A549 (cell line): ENCODE measurements at regions not wholly inside any gene's neighbourhood (a gene's known extent, or its start where the extent isn't known, plus 50 kb on each side); places are given as distances from the start of the nearest gene placed in this dataset.
"Not testable (repeated sequence)": the region's sequence is repeated elsewhere in the genome, so short reads cannot be mapped to it uniquely, and the experiment has no call there.

Experiments used
- ATAC-seq, 2 experiments: fragments of 200-7000 bp in 1 of 2; fragments of >200 bp in 1 of 2; cut with Nextera tagmentation in 1 of 2; cut with Tn5 transposase in 1 of 2; 3 replicates each; pipeline versions ENCODE4 v1.8.0 to v1.9.1; 2018 to 2020; ENCODE audit warnings: mild to moderate bottlenecking in 1 of 2, moderate library complexity in 1 of 2
- CTCF ChIA-PET: fragments of 300-600 bp; sonication (Branson Sonifier 250); formaldehyde crosslinking; extraction: SDS; loops from one replicate; lab custom pipeline; 2021; ENCODE audit warnings: antibody characterized with exemption, inconsistent platforms; lab: Yijun Ruan, JAX
- POLR2A ChIA-PET: fragments of 350-600 bp; formaldehyde crosslinking; extraction: SDS; loops from one replicate; lab custom pipeline; 2021; ENCODE audit warnings: antibody characterized with exemption, inconsistent platforms; lab: Yijun Ruan, JAX
- DNase-seq, 2 experiments: peaks; one replicate each; pipeline versions ENCODE4 v3.0.0 to v3.0.0-alpha.2; 2011 to 2016; ENCODE audit warnings: low read depth in 1 of 2, low spot score in 1 of 2
- FAIRE-seq: peaks from 2 replicates; lab custom pipeline; 2011; peaks lifted over from hg19 to GRCh38; lab: Jason Lieb, UNC
- H3K27ac ChIP-seq, 2 experiments: fragments of >200 bp; sonication (Bioruptor Twin); formaldehyde crosslinking; 3 replicates each; pipeline ENCODE4 v1.5.1; 2016 to 2017
- H3K4me1 ChIP-seq: fragments of >200 bp; sonication (Bioruptor Twin); formaldehyde crosslinking; 3 replicates; pipeline ENCODE4 v1.6.1; 2016
- H3K4me2 ChIP-seq: fragments of >200 bp; sonication (Bioruptor Twin); formaldehyde crosslinking; 3 replicates; pipeline ENCODE4 v1.6.1; 2016
- H3K4me3 ChIP-seq: fragments of >200 bp; sonication (Bioruptor Twin); formaldehyde crosslinking; 3 replicates; pipeline ENCODE4 v1.5.1; 2016
- H3K9me3 ChIP-seq: fragments of >200 bp; sonication (Bioruptor Twin); formaldehyde crosslinking; 3 replicates; pipeline ENCODE4 v1.6.1; 2016
- CBX8 ChIP-seq: fragments of 200-600 bp; sonication (generic); IDR thresholded peaks from 2 replicates; pipeline ENCODE4 v1.6.1; 2016
- CHD2 ChIP-seq: fragments of 150-350 bp; IDR thresholded peaks from 2 replicates; pipeline ENCODE4 v1.6.1; 2014; ENCODE audit warnings: low read length; ENCODE audit not compliant: partially characterized antibody
- EHMT2 ChIP-seq: fragments of 200-600 bp; sonication (generic); IDR thresholded peaks from 2 replicates; pipeline ENCODE4 v1.6.1; 2016; ENCODE audit warnings: antibody characterized with exemption, low read depth, mild to moderate bottlenecking, moderate library complexity
- ESRRA ChIP-seq: fragments of 150-350 bp; IDR thresholded peaks from 2 replicates; pipeline ENCODE4 v1.6.1; 2014; ENCODE audit warnings: mild to moderate bottlenecking, low read length, borderline replicate concordance
- FOSB ChIP-seq: fragments of 250-450 bp; sonication (Bioruptor Pico); IDR thresholded peaks from 2 replicates; pipeline ENCODE4 v1.5.0; 2020; ENCODE audit warnings: mild to moderate bottlenecking, moderate library complexity
- HEYL ChIP-seq: fragments of 250-450 bp; sonication (Bioruptor Pico); IDR thresholded peaks from 2 replicates; pipeline ENCODE4 v1.8.0; 2021; ENCODE audit warnings: mild to moderate bottlenecking, moderate library complexity
- HOXA7 ChIP-seq: fragments of 250-450 bp; sonication (Bioruptor Pico); IDR thresholded peaks from 2 replicates; pipeline ENCODE4 v1.5.0; 2020; ENCODE audit warnings: mild to moderate bottlenecking, moderate library complexity
- HOXB13 ChIP-seq: fragments of 250-450 bp; sonication (Bioruptor Pico); IDR thresholded peaks from 2 replicates; pipeline ENCODE4 v1.5.0; 2020; ENCODE audit warnings: low read depth, mild to moderate bottlenecking, moderate library complexity
- KDM5A ChIP-seq: fragments of 200-600 bp; sonication (generic); IDR thresholded peaks from 2 replicates; pipeline ENCODE4 v1.6.1; 2016; ENCODE audit warnings: antibody characterized with exemption, mild to moderate bottlenecking
- NFE2L2 ChIP-seq: fragments of 150-350 bp; conservative IDR thresholded peaks from 2 replicates; pipeline ENCODE4 v1.6.1; 2014; ENCODE audit warnings: low read length
- RAD21 ChIP-seq, 2 experiments: fragments of >200 bp in 1 of 2; sonication (Bioruptor Twin) in 1 of 2; formaldehyde crosslinking in 1 of 2; IDR thresholded peaks in 1 of 2; conservative IDR thresholded peaks in 1 of 2; 2 replicates in 1 of 2; 3 replicates in 1 of 2; pipeline ENCODE4 v1.6.1; 2012 to 2018; ENCODE audit warnings: inconsistent platforms in 1 of 2
- RARB ChIP-seq: fragments of 250-450 bp; sonication (Bioruptor Pico); IDR thresholded peaks from 2 replicates; pipeline ENCODE4 v1.8.0; 2021; ENCODE audit warnings: mild to moderate bottlenecking, moderate library complexity
- RCOR1 ChIP-seq: fragments of 150-350 bp; IDR thresholded peaks from 2 replicates; pipeline ENCODE4 v1.6.1; 2014; ENCODE audit warnings: antibody characterized with exemption, low read length, low read depth
- RNF2 ChIP-seq: fragments of 200-600 bp; sonication (generic); IDR thresholded peaks from 2 replicates; pipeline ENCODE4 v1.6.1; 2016; ENCODE audit warnings: low read depth, mild to moderate bottlenecking, antibody characterized with exemption, moderate library complexity, borderline replicate concordance
- SMC3 ChIP-seq: fragments of >200 bp; sonication (Bioruptor Twin); formaldehyde crosslinking; IDR thresholded peaks from 3 replicates; pipeline ENCODE4 v1.6.1; 2018; ENCODE audit warnings: inconsistent platforms
- TFCP2L1 ChIP-seq: fragments of 250-450 bp; sonication (Bioruptor Pico); IDR thresholded peaks from 2 replicates; pipeline ENCODE4 v1.5.0; 2021; ENCODE audit warnings: mild to moderate bottlenecking
- TP53 ChIP-seq: fragments of 250-450 bp; sonication (Bioruptor Pico); IDR thresholded peaks from 2 replicates; pipeline ENCODE4 v1.5.0; 2021; ENCODE audit warnings: mild to moderate bottlenecking, moderate library complexity
- WGBS: methylation state at CpG from one replicate; pipeline ENCODE4 v1.1.6; 2017; ENCODE audit errors: missing lambda C conversion rate; 5-methylcytosine and 5-hydroxymethylcytosine counted together
- TF ChIP-seq, protein P1 (sequence below): IDR thresholded peaks from 2 replicates; pipeline ENCODE4 v1.6.1; 2012
- TF ChIP-seq, protein P2 (sequence below): fragments of 450-650 bp; IDR thresholded peaks from 2 replicates; pipeline ENCODE4 v1.6.1; 2014; ENCODE audit warnings: antibody characterized with exemption
- TF ChIP-seq, protein P3 (sequence below): fragments of >200 bp; sonication (Bioruptor Twin); formaldehyde crosslinking; IDR thresholded peaks from 3 replicates; pipeline ENCODE4 v1.6.1; 2016
- TF ChIP-seq, protein P4 (sequence below): fragments of 250-450 bp; sonication (Bioruptor Pico); IDR thresholded peaks from 2 replicates; pipeline ENCODE4 v1.5.0; 2020; ENCODE audit warnings: low read depth, mild to moderate bottlenecking, moderate library complexity
- TF ChIP-seq, protein P5 (sequence below): IDR thresholded peaks from 2 replicates; pipeline ENCODE4 v1.6.1; 2012; ENCODE audit warnings: low read depth, borderline replicate concordance

DNA sequence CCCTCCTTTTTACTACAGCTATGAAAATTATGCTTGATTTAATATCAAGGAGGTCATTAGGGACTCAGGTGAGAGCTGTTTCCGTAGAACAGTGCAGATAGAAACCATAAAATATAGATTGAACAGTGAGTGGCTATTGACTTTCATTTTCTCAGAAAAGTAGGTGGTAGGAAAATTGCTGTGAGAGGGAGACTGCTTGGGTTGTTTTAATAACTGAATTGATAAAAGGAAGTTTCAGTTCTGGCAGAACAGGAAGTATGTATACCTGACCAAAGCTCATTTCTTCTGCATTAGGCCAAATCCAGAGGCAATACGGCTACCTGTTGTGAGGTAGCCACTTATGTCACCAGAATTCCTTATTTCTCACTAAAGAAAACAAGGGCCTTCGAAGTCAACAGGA is 761.7 kb upstream of the ARRDC3 start:
- ChIA-PET CTCF (no interaction called here), POLR2A (no interaction called here)
- Histone ChIP-seq H3K4me2 (no peak overlapping the region), H3K4me3 (no peak overlapping the region), H3K9me3 (no peaks in the 10 kb centered on the region), H3K4me1 (no peaks in the 10 kb centered on the region), H3K27ac (no peak overlapping the region)
- WGBS, result 47% methylated on average over 3 of the region's 3 CpGs
- FAIRE-seq (no peak), ATAC-seq (no peak), DNase-seq (no peak)
- TF ChIP-seq RCOR1 (no peak), TP53 (CRISPR knock-in tag) (no peak), SMC3 (no peak), RNF2 (no peak), ESRRA (no peak), RAD21 (conservative IDR thresholded peaks at IDR 0.05 in 1 of 2, IDR thresholded peaks at IDR 0.05 in 1 of 2) (no peak), EHMT2 (no peak), HOXB13 (CRISPR knock-in tag) (no peak), NFE2L2 (no peak), HOXA7 (CRISPR knock-in tag) (no peak)
- TF ChIP-seq, protein P1, sequence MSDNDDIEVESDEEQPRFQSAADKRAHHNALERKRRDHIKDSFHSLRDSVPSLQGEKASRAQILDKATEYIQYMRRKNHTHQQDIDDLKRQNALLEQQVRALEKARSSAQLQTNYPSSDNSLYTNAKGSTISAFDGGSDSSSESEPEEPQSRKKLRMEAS, result no peak
- TF ChIP-seq, protein P2, sequence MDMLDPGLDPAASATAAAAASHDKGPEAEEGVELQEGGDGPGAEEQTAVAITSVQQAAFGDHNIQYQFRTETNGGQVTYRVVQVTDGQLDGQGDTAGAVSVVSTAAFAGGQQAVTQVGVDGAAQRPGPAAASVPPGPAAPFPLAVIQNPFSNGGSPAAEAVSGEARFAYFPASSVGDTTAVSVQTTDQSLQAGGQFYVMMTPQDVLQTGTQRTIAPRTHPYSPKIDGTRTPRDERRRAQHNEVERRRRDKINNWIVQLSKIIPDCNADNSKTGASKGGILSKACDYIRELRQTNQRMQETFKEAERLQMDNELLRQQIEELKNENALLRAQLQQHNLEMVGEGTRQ, result no peak

DNA sequence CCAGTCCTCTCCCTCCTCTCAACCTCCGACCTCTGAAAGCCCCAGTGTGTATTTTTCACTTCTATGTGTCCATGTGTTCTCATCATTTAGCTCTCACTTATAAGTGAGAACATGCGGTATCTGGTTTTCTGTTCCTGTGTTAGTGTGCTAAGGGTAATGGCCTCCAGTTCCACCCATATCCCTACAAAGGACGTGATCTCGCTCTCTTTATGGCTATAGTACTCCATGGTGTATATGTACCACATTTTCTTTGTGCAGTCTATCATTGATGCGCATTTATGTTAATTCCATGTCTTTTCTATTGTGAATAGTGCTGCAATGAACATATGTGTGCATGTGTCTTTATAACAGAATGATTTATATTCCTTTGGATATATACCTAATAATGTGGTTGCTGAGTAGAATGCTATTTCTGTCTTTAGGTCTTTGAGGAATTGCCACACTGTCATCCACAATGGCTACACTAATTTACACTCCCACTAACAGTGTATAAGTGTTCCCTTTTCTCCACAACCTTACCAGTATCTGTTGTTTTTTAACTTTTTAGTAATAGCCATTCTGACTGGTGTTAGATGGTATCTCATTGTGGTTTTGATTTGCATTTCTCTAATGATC is 749.3 kb upstream of the ARRDC3 start:
- DNase-seq, CTCF ChIA-PET, ATAC-seq, H3K4me3 ChIP-seq, POLR2A ChIA-PET, H3K27ac ChIP-seq, H3K4me1 ChIP-seq, H3K4me2 ChIP-seq, FAIRE-seq, H3K9me3 ChIP-seq: not testable (repeated sequence)
- 60% methylated on average over 5 of the region's 5 CpGs for WGBS

DNA sequence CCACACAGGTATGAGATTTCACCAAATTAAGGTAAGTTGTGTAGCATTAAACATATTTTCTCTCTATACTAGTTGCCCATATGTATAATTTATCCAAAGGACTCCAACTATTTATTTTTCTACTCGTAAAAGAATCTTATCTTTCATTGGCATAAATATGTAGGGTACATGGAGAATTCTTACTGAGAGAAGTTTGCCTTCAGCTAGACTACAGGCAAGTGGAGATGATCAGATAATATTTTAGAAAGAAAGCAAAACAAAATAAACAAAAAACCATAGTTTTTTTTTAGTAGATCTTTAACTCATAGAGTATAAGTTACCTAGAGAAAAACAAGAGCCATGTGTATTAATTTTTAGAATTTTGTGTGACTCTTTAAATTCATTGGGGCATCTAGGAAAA is 743.1 kb upstream of the ARRDC3 start:
- no peak for ATAC-seq
- Histone ChIP-seq H3K4me1 (no peaks in the 10 kb centered on the region), H3K9me3 (no peaks in the 10 kb centered on the region)
- POLR2A ChIA-PET, result no interaction called here
- TF ChIP-seq CHD2, result no peak
- TF ChIP-seq, protein P3, sequence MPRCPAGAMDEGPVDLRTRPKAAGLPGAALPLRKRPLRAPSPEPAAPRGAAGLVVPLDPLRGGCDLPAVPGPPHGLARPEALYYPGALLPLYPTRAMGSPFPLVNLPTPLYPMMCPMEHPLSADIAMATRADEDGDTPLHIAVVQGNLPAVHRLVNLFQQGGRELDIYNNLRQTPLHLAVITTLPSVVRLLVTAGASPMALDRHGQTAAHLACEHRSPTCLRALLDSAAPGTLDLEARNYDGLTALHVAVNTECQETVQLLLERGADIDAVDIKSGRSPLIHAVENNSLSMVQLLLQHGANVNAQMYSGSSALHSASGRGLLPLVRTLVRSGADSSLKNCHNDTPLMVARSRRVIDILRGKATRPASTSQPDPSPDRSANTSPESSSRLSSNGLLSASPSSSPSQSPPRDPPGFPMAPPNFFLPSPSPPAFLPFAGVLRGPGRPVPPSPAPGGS, result no peak
- no peak for TF ChIP-seq CBX8
- no peak for TF ChIP-seq RARB (CRISPR knock-in tag)
- TF ChIP-seq, protein P4, sequence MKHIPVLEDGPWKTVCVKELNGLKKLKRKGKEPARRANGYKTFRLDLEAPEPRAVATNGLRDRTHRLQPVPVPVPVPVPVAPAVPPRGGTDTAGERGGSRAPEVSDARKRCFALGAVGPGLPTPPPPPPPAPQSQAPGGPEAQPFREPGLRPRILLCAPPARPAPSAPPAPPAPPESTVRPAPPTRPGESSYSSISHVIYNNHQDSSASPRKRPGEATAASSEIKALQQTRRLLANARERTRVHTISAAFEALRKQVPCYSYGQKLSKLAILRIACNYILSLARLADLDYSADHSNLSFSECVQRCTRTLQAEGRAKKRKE, result no peak
- TF ChIP-seq, protein P5, sequence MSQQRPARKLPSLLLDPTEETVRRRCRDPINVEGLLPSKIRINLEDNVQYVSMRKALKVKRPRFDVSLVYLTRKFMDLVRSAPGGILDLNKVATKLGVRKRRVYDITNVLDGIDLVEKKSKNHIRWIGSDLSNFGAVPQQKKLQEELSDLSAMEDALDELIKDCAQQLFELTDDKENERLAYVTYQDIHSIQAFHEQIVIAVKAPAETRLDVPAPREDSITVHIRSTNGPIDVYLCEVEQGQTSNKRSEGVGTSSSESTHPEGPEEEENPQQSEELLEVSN, result no peak
- TF ChIP-seq TFCP2L1 (CRISPR knock-in tag), result no peak
- no peak for TF ChIP-seq KDM5A
- TF ChIP-seq HEYL (CRISPR knock-in tag), result no peak
- no peak for TF ChIP-seq FOSB
- TF ChIP-seq, all 56 proteins: peak for 0
- DNase-seq (no peak), FAIRE-seq (no peak)
- CTCF ChIA-PET, result no interaction called here
- Histone ChIP-seq H3K27ac (no peak overlapping the region), H3K4me3 (no peak overlapping the region), H3K4me2 (no peak overlapping the region)
- 71% methylated on average over 1 of the region's 1 CpG for WGBS
